ENCODE measurements at regions not wholly inside any gene's neighbourhood (a gene's known extent, or its start where the extent isn't known, plus 50 kb on each side); places are given as distances from the start of the nearest gene placed in this dataset.

DNA sequence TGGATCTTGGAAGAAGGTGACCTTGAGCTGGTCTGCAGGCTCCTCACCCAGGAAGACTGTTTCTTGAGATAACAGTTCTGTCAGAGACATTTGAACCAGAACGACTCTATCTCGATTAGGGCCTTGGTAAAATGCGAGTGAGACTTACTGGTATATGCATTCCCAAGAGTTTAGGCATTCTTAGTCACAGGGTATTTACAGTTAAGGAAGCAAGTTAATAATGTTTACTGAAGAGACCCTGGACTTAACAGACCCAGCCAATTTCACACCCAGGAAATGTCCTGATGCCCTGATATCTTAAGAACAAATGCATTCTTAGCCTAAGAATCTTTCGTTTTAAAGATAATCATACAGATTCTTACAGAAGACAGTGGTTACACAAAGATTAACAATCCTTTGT, 1867.2 kb upstream of the C9orf72 start:
- Histone ChIP-seq H3K4me1 (ENCODE audit: control insufficient read depth, insufficient read depth, low read length) (no peaks in the 10 kb centered on the region), H3K27ac (ENCODE audit: low read length) (no peak overlapping the region), H3K27me3 (ENCODE audit: control insufficient read depth, insufficient read depth, low read length) (no peaks in the 10 kb centered on the region), H3K36me3 (ENCODE audit: control insufficient read depth, insufficient read depth, low read length) (no peaks in the 10 kb centered on the region), H3K9me3 (ENCODE audit: control insufficient read depth, insufficient read depth, low read depth, low read length) (peaks cover 3% of the 10 kb centered on the region; the same call in 1 of the 2 replicates), H3K4me3 (ENCODE audit: low read depth in 2 of 2, low read length in 2 of 2) (no peak overlapping the region)
- ChIA-PET CTCF (no interaction called here), POLR2A (no interaction called here)
- TF ChIP-seq, protein P1, sequence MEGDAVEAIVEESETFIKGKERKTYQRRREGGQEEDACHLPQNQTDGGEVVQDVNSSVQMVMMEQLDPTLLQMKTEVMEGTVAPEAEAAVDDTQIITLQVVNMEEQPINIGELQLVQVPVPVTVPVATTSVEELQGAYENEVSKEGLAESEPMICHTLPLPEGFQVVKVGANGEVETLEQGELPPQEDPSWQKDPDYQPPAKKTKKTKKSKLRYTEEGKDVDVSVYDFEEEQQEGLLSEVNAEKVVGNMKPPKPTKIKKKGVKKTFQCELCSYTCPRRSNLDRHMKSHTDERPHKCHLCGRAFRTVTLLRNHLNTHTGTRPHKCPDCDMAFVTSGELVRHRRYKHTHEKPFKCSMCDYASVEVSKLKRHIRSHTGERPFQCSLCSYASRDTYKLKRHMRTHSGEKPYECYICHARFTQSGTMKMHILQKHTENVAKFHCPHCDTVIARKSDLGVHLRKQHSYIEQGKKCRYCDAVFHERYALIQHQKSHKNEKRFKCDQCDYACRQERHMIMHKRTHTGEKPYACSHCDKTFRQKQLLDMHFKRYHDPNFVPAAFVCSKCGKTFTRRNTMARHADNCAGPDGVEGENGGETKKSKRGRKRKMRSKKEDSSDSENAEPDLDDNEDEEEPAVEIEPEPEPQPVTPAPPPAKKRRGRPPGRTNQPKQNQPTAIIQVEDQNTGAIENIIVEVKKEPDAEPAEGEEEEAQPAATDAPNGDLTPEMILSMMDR (IDR thresholded peaks at IDR 0.05): no peak
- no peak for TF ChIP-seq POLR2AphosphoS5 (IDR thresholded peaks at IDR 0.05; ENCODE audit: low read depth, low read length)
- TF ChIP-seq TCF7L2 (IDR thresholded peaks at IDR 0.05; ENCODE audit: low read depth, low read length): no peak
- TF ChIP-seq, protein P2, sequence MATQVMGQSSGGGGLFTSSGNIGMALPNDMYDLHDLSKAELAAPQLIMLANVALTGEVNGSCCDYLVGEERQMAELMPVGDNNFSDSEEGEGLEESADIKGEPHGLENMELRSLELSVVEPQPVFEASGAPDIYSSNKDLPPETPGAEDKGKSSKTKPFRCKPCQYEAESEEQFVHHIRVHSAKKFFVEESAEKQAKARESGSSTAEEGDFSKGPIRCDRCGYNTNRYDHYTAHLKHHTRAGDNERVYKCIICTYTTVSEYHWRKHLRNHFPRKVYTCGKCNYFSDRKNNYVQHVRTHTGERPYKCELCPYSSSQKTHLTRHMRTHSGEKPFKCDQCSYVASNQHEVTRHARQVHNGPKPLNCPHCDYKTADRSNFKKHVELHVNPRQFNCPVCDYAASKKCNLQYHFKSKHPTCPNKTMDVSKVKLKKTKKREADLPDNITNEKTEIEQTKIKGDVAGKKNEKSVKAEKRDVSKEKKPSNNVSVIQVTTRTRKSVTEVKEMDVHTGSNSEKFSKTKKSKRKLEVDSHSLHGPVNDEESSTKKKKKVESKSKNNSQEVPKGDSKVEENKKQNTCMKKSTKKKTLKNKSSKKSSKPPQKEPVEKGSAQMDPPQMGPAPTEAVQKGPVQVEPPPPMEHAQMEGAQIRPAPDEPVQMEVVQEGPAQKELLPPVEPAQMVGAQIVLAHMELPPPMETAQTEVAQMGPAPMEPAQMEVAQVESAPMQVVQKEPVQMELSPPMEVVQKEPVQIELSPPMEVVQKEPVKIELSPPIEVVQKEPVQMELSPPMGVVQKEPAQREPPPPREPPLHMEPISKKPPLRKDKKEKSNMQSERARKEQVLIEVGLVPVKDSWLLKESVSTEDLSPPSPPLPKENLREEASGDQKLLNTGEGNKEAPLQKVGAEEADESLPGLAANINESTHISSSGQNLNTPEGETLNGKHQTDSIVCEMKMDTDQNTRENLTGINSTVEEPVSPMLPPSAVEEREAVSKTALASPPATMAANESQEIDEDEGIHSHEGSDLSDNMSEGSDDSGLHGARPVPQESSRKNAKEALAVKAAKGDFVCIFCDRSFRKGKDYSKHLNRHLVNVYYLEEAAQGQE (IDR thresholded peaks at IDR 0.05; ENCODE audit: insufficient read depth in 1 of 2, low read depth in 2 of 2, low read length in 1 of 2): no peak
- in situ Hi-C loops (cut with HindIII; ENCODE audit: low pct_unique_long_range_greater_than_20kb, low sequenced_read_pairs) (no loop called here), intact Hi-C loops (cut with micrococcal nuclease; ENCODE audit: unreplicated experiment) (no loop called here)
- no peak for ATAC-seq
- DNase-seq (ENCODE audit: low read depth, low spot score): no peak
- no TSS peak for BruUV-seq (replicated peaks)

DNA sequence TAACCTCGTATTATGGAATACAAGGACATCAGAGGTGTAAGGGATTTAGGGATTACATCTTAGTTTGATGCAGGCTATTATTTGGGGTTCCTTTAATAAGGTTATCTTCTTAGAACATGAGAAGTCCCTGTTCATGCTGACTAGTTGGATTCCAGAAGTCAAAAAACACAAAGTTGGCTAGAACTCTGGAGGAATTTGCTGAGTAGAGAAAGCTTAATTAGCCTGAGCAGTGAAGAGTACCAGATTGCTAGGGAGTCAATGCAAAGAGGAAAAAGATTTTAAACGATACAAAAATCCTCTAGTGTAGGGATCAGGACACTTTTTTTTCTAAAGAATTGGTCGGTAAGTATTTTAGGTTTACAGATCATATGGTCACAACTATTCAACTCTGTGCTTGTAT, 1872.5 kb upstream of the C9orf72 start:
- H3K9me3 ChIP-seq (ENCODE audit: control insufficient read depth, insufficient read depth, low read depth, low read length): 0 out of 2 replicates have a peak, but pooled peaks cover 3% of the 10 kb centered on the region
- CTCF ChIA-PET: no interaction called here
- no peak for ATAC-seq
- BruUV-seq (replicated peaks): no TSS peak
- DNase-seq (ENCODE audit: low read depth, low spot score): no peak
- POLR2A ChIA-PET: no interaction called here
- no peaks in the 10 kb centered on the region for H3K27me3 ChIP-seq (ENCODE audit: control insufficient read depth, insufficient read depth, low read length)
- no peak overlapping the region for H3K4me3 ChIP-seq (ENCODE audit: low read depth in 2 of 2, low read length in 2 of 2)
- no peak overlapping the region for H3K27ac ChIP-seq (ENCODE audit: low read length)
- no peak for TF ChIP-seq TCF7L2 (IDR thresholded peaks at IDR 0.05; ENCODE audit: low read depth, low read length)
- TF ChIP-seq POLR2AphosphoS5 (IDR thresholded peaks at IDR 0.05; ENCODE audit: low read depth, low read length): no peak
- TF ChIP-seq, protein P1 (IDR thresholded peaks at IDR 0.05): no peak
- no peak for TF ChIP-seq SIN3A (IDR thresholded peaks at IDR 0.05; ENCODE audit: borderline replicate concordance, insufficient read depth, low read depth, low read length)
- TF ChIP-seq, protein P2 (IDR thresholded peaks at IDR 0.05; ENCODE audit: insufficient read depth in 1 of 2, low read depth in 2 of 2, low read length in 1 of 2): no peak
- no peaks in the 10 kb centered on the region for H3K36me3 ChIP-seq (ENCODE audit: control insufficient read depth, insufficient read depth, low read length)
- H3K4me1 ChIP-seq (ENCODE audit: control insufficient read depth, insufficient read depth, low read length): no peaks in the 10 kb centered on the region
- intact Hi-C loops (cut with micrococcal nuclease; ENCODE audit: unreplicated experiment): no loop called here
- in situ Hi-C loops (cut with HindIII; ENCODE audit: low pct_unique_long_range_greater_than_20kb, low sequenced_read_pairs): no loop called here
